ENCODE measurements at regions not wholly inside any gene's neighbourhood (a gene's known extent, or its start where the extent isn't known, plus 50 kb on each side); places are given as distances from the start of the nearest gene placed in this dataset.
A peak's percentile ranks its signal among the peaks of the same experiment; 100 is the strongest.
"Not testable (repeated sequence)": the region's sequence is repeated elsewhere in the genome, so short reads cannot be mapped to it uniquely, and the experiment has no call there.

- 46% methylated on average over 3 of the region's 3 CpGs for WGBS
- intact Hi-C loops (cut with DNase I), result no loop called here
- TF ChIP-seq CTCF (IDR thresholded peaks at IDR 0.05) (peak in 3 of 4 experiments; percentile 43 to 62 (median 52)), POLR2A (IDR thresholded peaks at IDR 0.05) (no peak), POLR2AphosphoS5 (IDR thresholded peaks at IDR 0.05) (peak; percentile 44)
- Histone ChIP-seq H3K27ac (no peak overlapping the region), H3K4me3 (no peak overlapping the region), H3K27me3 (replicated peaks; ENCODE audit: insufficient read depth) (no peaks in the 10 kb centered on the region), H3K9me3 (no peaks in the 10 kb centered on the region), H3K4me1 (replicated peaks) (no peaks in the 10 kb centered on the region), H3K36me3 (no peaks in the 10 kb centered on the region)
- peak; percentile 58 for DNase-seq (ENCODE audit: low spot score)
These were observed 61.1 kb upstream of the VAMP7 start for GRCh38 chrX:155819966-155820491.

GRCh38 chrX:155819525-155819924 is 61.6 kb upstream of the VAMP7 start:
- intact Hi-C loops (cut with DNase I), result no loop called here
- Histone ChIP-seq H3K27me3 (replicated peaks; ENCODE audit: insufficient read depth) (no peaks in the 10 kb centered on the region), H3K4me3 (no peak overlapping the region), H3K27ac (no peak overlapping the region), H3K9me3 (no peaks in the 10 kb centered on the region), H3K4me1 (replicated peaks) (no peaks in the 10 kb centered on the region), H3K36me3 (no peaks in the 10 kb centered on the region)
- no peak for TF ChIP-seq POLR2A (IDR thresholded peaks at IDR 0.05)
- TF ChIP-seq CTCF (IDR thresholded peaks at IDR 0.05), result no peak
- DNase-seq (ENCODE audit: low spot score), result no peak

GRCh38 chrX:155814391-155814790 is 66.8 kb upstream of the VAMP7 start:
- intact Hi-C loops (cut with DNase I); H3K9me3 ChIP-seq: not testable (repeated sequence)
- WGBS, result 88% methylated on average over 8 of the region's 8 CpGs

GRCh38 chrX:155779831-155780230 is 101.3 kb upstream of the VAMP7 start:
- Histone ChIP-seq H3K27me3 (replicated peaks; ENCODE audit: insufficient read depth) (no peaks in the 10 kb centered on the region), H3K4me1 (replicated peaks) (no peaks in the 10 kb centered on the region), H3K27ac (no peak overlapping the region), H3K4me3 (no peak overlapping the region), H3K9me3 (no peaks in the 10 kb centered on the region), H3K36me3 (no peaks in the 10 kb centered on the region)
- TF ChIP-seq CTCF (IDR thresholded peaks at IDR 0.05), result no peak
- TF ChIP-seq POLR2A (IDR thresholded peaks at IDR 0.05), result no peak
- TF ChIP-seq POLR2AphosphoS5 (IDR thresholded peaks at IDR 0.05), result no peak
- no peak for DNase-seq (ENCODE audit: low spot score)
- intact Hi-C loops (cut with DNase I), result no loop called here
- 79% methylated on average over 1 of the region's 1 CpG for WGBS

More at GRCh38 chrX:155814391-155814790, 66.8 kb upstream of the VAMP7 start:
- not testable (repeated sequence) for H3K4me1 ChIP-seq (replicated peaks); H3K27me3 ChIP-seq (replicated peaks; ENCODE audit: insufficient read depth); H3K4me3 ChIP-seq; H3K36me3 ChIP-seq; H3K27ac ChIP-seq; DNase-seq (ENCODE audit: low spot score)

- intact Hi-C loops (cut with DNase I), result no loop called here
- no peak for DNase-seq (ENCODE audit: low spot score)
- 36% methylated on average over 5 of the region's 5 CpGs for WGBS
- Histone ChIP-seq H3K27ac (no peak overlapping the region), H3K4me3 (no peak overlapping the region), H3K36me3 (no peaks in the 10 kb centered on the region), H3K9me3 (no peaks in the 10 kb centered on the region), H3K27me3 (replicated peaks; ENCODE audit: insufficient read depth) (no peaks in the 10 kb centered on the region), H3K4me1 (replicated peaks) (no peaks in the 10 kb centered on the region)
- no peak for TF ChIP-seq POLR2A (IDR thresholded peaks at IDR 0.05)
- TF ChIP-seq POLR2AphosphoS5 (IDR thresholded peaks at IDR 0.05), result no peak
- no peak for TF ChIP-seq CTCF (IDR thresholded peaks at IDR 0.05)
These were observed 102.1 kb upstream of the VAMP7 start for GRCh38 chrX:155778844-155779553.

All from prostate gland (tissue), 2 donors.